H1 (cell line): ENCODE measurements at regions not wholly inside any gene's neighbourhood (a gene's known extent, or its start where the extent isn't known, plus 50 kb on each side); places are given as distances from the start of the nearest gene placed in this dataset.

Experiments used
- ATF2 ChIP-seq: IDR thresholded peaks from 2 replicates; pipeline ENCODE4 v1.6.1; 2012; ENCODE audit warnings: low read length, inconsistent platforms
- CEBPB ChIP-seq: IDR thresholded peaks from 2 replicates; pipeline ENCODE4 v1.6.1; 2012; ENCODE audit warnings: low read depth, low read length
- CHD7 ChIP-seq: fragments of 300-600 bp; sonication (generic); IDR thresholded peaks from 2 replicates; pipeline ENCODE4 v1.7.1; 2012; ENCODE audit warnings: low read length, moderate library complexity, mild to moderate bottlenecking, inconsistent platforms; ENCODE audit not compliant: insufficient replicate concordance
- YY1 ChIP-seq: IDR thresholded peaks from 2 replicates; pipeline ENCODE4 v1.6.1; 2011; ENCODE audit warnings: low read depth, mild to moderate bottlenecking, low read length

GRCh38 chr10:52464368-52465124 is 150.5 kb downstream of the DKK1 start (continued):
- TF ChIP-seq CHD7 (no peak), YY1 (no peak), CEBPB (no peak), ATF2 (no peak)
